Bronchial epithelial cell (primary cell): ENCODE measurements at regions not wholly inside any gene's neighbourhood (a gene's known extent, or its start where the extent isn't known, plus 50 kb on each side); places are given as distances from the start of the nearest gene placed in this dataset.
A peak's percentile ranks its signal among the peaks of the same experiment; 100 is the strongest.

Source experiments
- DNase-seq: peaks from one replicate; pipeline ENCODE4 v3.0.0-alpha.2; 2010; ENCODE audit warnings: low read depth
- FAIRE-seq: peaks from 2 replicates; lab custom pipeline; 2011; peaks lifted over from hg19 to GRCh38; lab: Jason Lieb, UNC
- H3K27me3 ChIP-seq: 2 replicates; pipeline ENCODE4 v1.5.1; 2011; ENCODE audit warnings: low read length; ENCODE audit not compliant: control insufficient read depth, insufficient read depth
- H3K36me3 ChIP-seq: 2 replicates; pipeline ENCODE4 v1.5.1; 2011; ENCODE audit warnings: low read length; ENCODE audit not compliant: control insufficient read depth, insufficient read depth
- H3K4me3 ChIP-seq: 2 replicates; pipeline ENCODE4 v1.5.1; 2011; ENCODE audit warnings: mild to moderate bottlenecking, low read depth, low read length, control low read depth
- TF ChIP-seq, protein P1 (sequence below): IDR thresholded peaks from 2 replicates; pipeline ENCODE4 v1.5.1; 2011; ENCODE audit warnings: mild to moderate bottlenecking, moderate library complexity, low read length, control low read depth, inconsistent platforms; ENCODE audit not compliant: insufficient read depth, severe bottlenecking

- H3K4me3 ChIP-seq, result no peak overlapping the region
- FAIRE-seq, result no peak
- DNase-seq, result no peak
- H3K36me3 ChIP-seq, result no peaks in the 10 kb centered on the region
- H3K27me3 ChIP-seq, result no peaks in the 10 kb centered on the region
- TF ChIP-seq, protein P1, sequence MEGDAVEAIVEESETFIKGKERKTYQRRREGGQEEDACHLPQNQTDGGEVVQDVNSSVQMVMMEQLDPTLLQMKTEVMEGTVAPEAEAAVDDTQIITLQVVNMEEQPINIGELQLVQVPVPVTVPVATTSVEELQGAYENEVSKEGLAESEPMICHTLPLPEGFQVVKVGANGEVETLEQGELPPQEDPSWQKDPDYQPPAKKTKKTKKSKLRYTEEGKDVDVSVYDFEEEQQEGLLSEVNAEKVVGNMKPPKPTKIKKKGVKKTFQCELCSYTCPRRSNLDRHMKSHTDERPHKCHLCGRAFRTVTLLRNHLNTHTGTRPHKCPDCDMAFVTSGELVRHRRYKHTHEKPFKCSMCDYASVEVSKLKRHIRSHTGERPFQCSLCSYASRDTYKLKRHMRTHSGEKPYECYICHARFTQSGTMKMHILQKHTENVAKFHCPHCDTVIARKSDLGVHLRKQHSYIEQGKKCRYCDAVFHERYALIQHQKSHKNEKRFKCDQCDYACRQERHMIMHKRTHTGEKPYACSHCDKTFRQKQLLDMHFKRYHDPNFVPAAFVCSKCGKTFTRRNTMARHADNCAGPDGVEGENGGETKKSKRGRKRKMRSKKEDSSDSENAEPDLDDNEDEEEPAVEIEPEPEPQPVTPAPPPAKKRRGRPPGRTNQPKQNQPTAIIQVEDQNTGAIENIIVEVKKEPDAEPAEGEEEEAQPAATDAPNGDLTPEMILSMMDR, result no peak
These were observed 293.3 kb downstream of the METTL15 start for GRCh38 chr11:28401446-28401845.

DNA sequence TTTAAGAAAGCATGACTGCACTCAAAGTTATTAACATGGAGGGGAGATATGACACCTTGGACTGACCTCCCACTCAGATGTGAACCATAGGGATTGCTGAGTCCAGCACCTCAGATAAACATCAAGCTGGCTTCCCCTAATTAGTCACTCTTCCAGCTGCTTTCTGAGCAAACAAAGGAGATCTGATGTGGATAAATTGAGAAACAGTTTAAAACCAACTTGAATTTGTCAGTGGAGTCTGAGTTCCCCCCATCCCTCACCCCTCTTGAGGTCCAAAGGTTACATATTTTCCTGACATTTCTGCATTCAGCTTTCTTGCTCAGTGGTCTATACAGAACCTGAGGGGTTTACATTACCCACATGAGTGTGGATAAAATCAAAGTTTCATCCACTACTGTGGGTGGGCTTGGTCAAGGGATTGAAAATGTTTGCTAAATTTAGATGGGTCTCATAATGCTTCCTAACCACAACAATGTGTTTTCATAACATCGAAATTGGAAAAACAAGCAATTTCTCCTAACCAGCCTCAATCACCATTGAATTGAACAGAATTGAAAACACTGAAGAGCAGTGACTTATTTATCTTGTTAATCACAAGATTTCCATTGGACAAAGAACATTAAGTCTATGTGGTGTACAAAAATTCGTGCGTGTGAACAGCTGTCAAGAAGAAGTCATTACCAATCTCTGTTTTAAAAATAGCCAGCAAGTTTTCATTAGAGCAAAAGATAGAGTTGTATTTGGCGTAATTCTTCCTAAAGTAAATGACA is 292.3 kb downstream of the METTL15 start:
- no peak overlapping the region for H3K4me3 ChIP-seq
- FAIRE-seq, result no peak
- peak; percentile 40 for DNase-seq
- no peaks in the 10 kb centered on the region for H3K27me3 ChIP-seq
- no peaks in the 10 kb centered on the region for H3K36me3 ChIP-seq
- TF ChIP-seq, protein P1, result no peak

DNA sequence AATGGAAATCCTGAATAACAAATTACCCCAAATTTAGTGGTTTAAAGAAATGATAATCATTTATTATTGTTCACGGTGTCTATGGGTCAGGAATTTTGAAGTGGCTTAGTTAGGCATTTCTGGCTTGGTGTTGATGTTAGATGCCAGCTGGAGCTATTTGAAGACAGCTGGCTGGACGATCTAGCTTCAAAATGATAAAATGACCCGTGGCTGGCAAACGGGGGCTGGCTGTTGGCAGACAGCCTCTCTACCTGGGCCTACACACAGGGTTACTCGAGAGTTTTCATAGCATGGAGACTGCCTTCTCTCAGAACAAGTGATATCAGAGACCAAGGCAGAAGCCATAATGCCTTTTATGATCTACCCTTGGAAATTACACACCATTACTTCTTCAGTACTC is 285.2 kb downstream of the METTL15 start:
- Histone ChIP-seq H3K4me3 (no peak overlapping the region), H3K27me3 (no peaks in the 10 kb centered on the region), H3K36me3 (no peaks in the 10 kb centered on the region)
- DNase-seq (no peak), FAIRE-seq (no peak)
- TF ChIP-seq, protein P1, result no peak

- no peak overlapping the region for H3K4me3 ChIP-seq
- no peaks in the 10 kb centered on the region for H3K27me3 ChIP-seq
- DNase-seq, result peak; percentile 45
- TF ChIP-seq, protein P1, result no peak
- no peak for FAIRE-seq
- H3K36me3 ChIP-seq, result no peaks in the 10 kb centered on the region
These were observed 276.2 kb downstream of the METTL15 start for GRCh38 chr11:28384418-28384817.

DNA sequence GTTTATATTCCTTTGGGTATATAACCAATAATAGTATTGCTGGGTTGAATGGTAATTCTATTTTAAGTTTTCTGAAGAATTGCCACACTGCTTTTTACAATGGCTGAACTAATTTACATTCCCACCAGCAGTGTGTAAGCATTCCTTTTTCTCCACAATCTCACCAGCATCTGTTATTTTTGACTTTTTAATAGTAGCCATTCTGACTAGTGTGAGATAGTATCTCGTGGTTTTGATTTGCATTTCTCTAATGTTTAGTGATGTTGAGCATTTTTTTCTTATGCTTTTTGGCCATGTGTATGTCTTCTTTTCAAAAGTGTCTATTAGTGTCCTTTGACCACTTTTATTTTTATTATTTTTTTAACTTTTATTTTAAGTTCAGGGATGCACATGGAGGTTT is 275.3 kb downstream of the METTL15 start:
- FAIRE-seq (no peak), DNase-seq (no peak)
- H3K36me3 ChIP-seq, result no peaks in the 10 kb centered on the region
- no peaks in the 10 kb centered on the region for H3K27me3 ChIP-seq
- TF ChIP-seq, protein P1, result no peak
- H3K4me3 ChIP-seq, result no peak overlapping the region
